ENCODE measurements at regions not wholly inside any gene's neighbourhood (a gene's known extent, or its start where the extent isn't known, plus 50 kb on each side); places are given as distances from the start of the nearest gene placed in this dataset.

DNA sequence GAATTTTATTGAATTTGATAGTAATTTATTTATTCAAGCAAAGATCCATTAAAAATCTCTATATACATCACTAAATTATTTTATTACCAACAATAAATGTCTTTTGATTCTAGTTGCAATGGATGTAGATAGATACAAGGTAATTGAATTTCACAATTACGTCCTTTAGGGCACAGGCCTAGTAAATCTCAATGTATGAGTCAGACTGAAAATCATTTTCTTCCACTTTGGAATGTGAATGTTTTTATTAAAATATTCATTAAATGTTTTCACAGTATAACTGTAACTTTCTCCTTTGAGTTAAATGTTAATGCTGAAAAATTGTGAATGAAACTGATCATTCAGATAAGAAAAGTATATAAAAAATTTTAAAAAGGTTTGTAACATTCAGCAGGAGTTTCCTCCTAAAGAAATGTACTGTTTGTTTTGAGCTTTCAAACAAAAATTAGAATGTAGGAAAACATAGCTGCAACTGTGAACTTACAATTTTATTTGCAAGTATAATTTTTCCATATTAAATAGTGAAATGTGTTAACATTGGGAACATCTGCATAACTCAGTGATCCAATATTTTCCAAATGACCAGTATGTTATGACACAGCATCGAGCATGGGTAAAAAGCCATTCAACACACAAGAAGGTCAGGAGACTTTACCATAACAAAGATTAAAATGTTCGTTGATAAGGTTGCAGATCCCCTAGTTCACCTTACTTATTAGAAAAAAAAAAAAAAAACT, 663.7 kb downstream of the METTL4 start:
- no peak for DNase-seq
- H3K27me3 ChIP-seq (replicated peaks; ENCODE audit: insufficient read depth, low read length), result no peaks in the 10 kb centered on the region
- no peaks in the 10 kb centered on the region for H3K36me3 ChIP-seq (replicated peaks; ENCODE audit: insufficient read depth, low read length)
- no peak overlapping the region for H3K4me2 ChIP-seq (ENCODE audit: low read depth, low read length)
- no peaks in the 10 kb centered on the region for H3K4me1 ChIP-seq (ENCODE audit: low read length)
- no peaks in the 10 kb centered on the region for H4K20me1 ChIP-seq (ENCODE audit: insufficient read depth, low read length)
- H3K9ac ChIP-seq (ENCODE audit: low read length), result no peak overlapping the region
- TF ChIP-seq, protein P1, sequence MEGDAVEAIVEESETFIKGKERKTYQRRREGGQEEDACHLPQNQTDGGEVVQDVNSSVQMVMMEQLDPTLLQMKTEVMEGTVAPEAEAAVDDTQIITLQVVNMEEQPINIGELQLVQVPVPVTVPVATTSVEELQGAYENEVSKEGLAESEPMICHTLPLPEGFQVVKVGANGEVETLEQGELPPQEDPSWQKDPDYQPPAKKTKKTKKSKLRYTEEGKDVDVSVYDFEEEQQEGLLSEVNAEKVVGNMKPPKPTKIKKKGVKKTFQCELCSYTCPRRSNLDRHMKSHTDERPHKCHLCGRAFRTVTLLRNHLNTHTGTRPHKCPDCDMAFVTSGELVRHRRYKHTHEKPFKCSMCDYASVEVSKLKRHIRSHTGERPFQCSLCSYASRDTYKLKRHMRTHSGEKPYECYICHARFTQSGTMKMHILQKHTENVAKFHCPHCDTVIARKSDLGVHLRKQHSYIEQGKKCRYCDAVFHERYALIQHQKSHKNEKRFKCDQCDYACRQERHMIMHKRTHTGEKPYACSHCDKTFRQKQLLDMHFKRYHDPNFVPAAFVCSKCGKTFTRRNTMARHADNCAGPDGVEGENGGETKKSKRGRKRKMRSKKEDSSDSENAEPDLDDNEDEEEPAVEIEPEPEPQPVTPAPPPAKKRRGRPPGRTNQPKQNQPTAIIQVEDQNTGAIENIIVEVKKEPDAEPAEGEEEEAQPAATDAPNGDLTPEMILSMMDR (IDR thresholded peaks at IDR 0.05; ENCODE audit: low read length), result no peak
- no peak for TF ChIP-seq EZH2phosphoT487 (IDR thresholded peaks at IDR 0.05; ENCODE audit: low read length)
- no peak for TF ChIP-seq EZH2 (optimal IDR thresholded peaks at IDR 0.05; ENCODE audit: low read depth, low read length)
- H3K27ac ChIP-seq (ENCODE audit: low read length), result no peak overlapping the region
- H3K9me2 ChIP-seq (replicated peaks; ENCODE audit: insufficient read depth, low read length), result no peaks in the 10 kb centered on the region
- H3K4me3 ChIP-seq (ENCODE audit: low read length), result no peak overlapping the region
- H2AFZ ChIP-seq (ENCODE audit: low read length), result no peak overlapping the region
- no peaks in the 10 kb centered on the region for H3K9me3 ChIP-seq (replicated peaks; ENCODE audit: insufficient read depth, low read length)
- H3F3A ChIP-seq (ENCODE audit: insufficient read depth, low read length), result no peaks in the 10 kb centered on the region
- H3K79me2 ChIP-seq (ENCODE audit: low read length), result no peaks in the 10 kb centered on the region

DNA sequence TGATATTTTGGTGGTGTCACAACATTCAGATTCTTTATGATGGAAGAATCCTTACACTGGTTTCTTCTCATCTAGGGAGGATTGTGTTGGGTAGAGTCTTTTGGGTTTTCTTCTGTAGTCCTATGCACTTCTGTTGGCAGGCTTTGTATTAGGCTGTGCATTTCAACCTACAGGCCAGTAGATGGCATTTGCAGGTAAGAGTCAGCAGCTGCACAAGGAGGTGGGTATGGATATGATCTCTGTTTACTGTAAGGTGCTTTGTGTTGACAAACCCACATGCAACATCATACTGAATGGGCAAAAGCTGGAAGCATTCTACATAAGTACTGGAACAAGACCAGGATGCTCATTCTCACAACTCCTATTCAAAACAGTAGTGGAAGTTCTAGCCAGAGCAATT, 656.8 kb downstream of the METTL4 start:
- no peak overlapping the region for H3K27ac ChIP-seq (ENCODE audit: low read length)
- no peaks in the 10 kb centered on the region for H3K36me3 ChIP-seq (replicated peaks; ENCODE audit: insufficient read depth, low read length)
- H3K27me3 ChIP-seq (replicated peaks; ENCODE audit: insufficient read depth, low read length), result no peaks in the 10 kb centered on the region
- H3K9me3 ChIP-seq (replicated peaks; ENCODE audit: insufficient read depth, low read length), result no peaks in the 10 kb centered on the region
- no peak overlapping the region for H2AFZ ChIP-seq (ENCODE audit: low read length)
- no peaks in the 10 kb centered on the region for H3K9me2 ChIP-seq (replicated peaks; ENCODE audit: insufficient read depth, low read length)
- H3K79me2 ChIP-seq (ENCODE audit: low read length), result no peaks in the 10 kb centered on the region
- peak; percentile 36 for DNase-seq
- no peak overlapping the region for H3K4me3 ChIP-seq (ENCODE audit: low read length)
- H3K4me2 ChIP-seq (ENCODE audit: low read depth, low read length), result no peak overlapping the region
- H3F3A ChIP-seq (ENCODE audit: insufficient read depth, low read length), result no peaks in the 10 kb centered on the region
- H3K4me1 ChIP-seq (ENCODE audit: low read length), result no peaks in the 10 kb centered on the region
- no peaks in the 10 kb centered on the region for H4K20me1 ChIP-seq (ENCODE audit: insufficient read depth, low read length)
- no peak overlapping the region for H3K9ac ChIP-seq (ENCODE audit: low read length)
- TF ChIP-seq, protein P1 (IDR thresholded peaks at IDR 0.05; ENCODE audit: low read length), result peak; percentile 53
- no peak for TF ChIP-seq EZH2phosphoT487 (IDR thresholded peaks at IDR 0.05; ENCODE audit: low read length)

DNA sequence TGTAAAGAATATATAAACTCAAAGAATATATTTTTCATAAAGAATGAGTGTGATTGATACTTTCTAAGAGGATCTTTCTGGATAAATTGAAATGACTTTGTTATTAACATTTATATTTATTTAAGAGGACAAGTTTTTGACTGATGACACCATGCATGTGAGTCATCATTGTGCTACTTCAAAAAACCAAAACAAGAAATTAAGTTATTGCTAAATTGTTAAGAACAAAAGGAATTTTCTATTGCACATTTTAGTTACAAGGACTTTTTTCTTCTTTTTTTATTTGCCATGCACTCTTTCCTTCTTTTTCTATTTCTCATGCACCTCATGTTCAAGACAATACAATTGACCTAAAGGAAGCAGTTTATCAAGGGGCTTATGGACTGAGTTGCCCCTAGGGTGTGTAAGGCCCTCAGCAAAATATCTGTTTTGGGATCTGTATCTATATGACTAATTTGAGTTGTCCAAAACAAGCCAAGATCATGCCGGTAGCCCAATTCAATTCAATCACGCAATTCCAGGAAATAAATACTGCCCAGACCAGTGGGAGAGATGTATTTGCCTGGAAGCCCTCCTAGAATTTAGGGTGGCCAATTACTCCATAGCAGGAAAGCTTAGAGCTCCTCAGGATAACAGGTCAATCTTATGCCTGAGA, 654.3 kb downstream of the METTL4 start:
- Histone ChIP-seq H2AFZ (ENCODE audit: low read length) (no peak overlapping the region), H3K36me3 (replicated peaks; ENCODE audit: insufficient read depth, low read length) (no peaks in the 10 kb centered on the region), H3K9me2 (replicated peaks; ENCODE audit: insufficient read depth, low read length) (no peaks in the 10 kb centered on the region), H3K4me1 (ENCODE audit: low read length) (no peaks in the 10 kb centered on the region), H3F3A (ENCODE audit: insufficient read depth, low read length) (no peaks in the 10 kb centered on the region), H3K79me2 (ENCODE audit: low read length) (no peaks in the 10 kb centered on the region), H3K4me2 (ENCODE audit: low read depth, low read length) (no peak overlapping the region), H4K20me1 (ENCODE audit: insufficient read depth, low read length) (no peaks in the 10 kb centered on the region), H3K9ac (ENCODE audit: low read length) (no peak overlapping the region), H3K27me3 (replicated peaks; ENCODE audit: insufficient read depth, low read length) (no peaks in the 10 kb centered on the region), H3K9me3 (replicated peaks; ENCODE audit: insufficient read depth, low read length) (no peaks in the 10 kb centered on the region), H3K27ac (ENCODE audit: low read length) (no peak overlapping the region), H3K4me3 (ENCODE audit: low read length) (no peak overlapping the region)
- TF ChIP-seq, protein P1 (IDR thresholded peaks at IDR 0.05; ENCODE audit: low read length), result no peak
- TF ChIP-seq EZH2phosphoT487 (IDR thresholded peaks at IDR 0.05; ENCODE audit: low read length) (no peak), EZH2 (optimal IDR thresholded peaks at IDR 0.05; ENCODE audit: low read depth, low read length) (no peak)
- no peak for DNase-seq
